Caco-2 (cell line): ENCODE measurements at regions not wholly inside any gene's neighbourhood (a gene's known extent, or its start where the extent isn't known, plus 50 kb on each side); places are given as distances from the start of the nearest gene placed in this dataset.

Experiments
- BruUV-seq: library from RNA; stranded (reverse); fragments of 400-500 nt; replicated peaks from 2 replicates; lab custom pipeline; 2021; lab: Mats Ljungman, UMichigan
- CTCF ChIA-PET: fragments of 300-600 bp; sonication (Branson Sonifier 250); formaldehyde crosslinking; loops from one replicate; lab custom pipeline; 2022; ENCODE audit warnings: antibody characterized with exemption; lab: Charles Lee
- POLR2A ChIA-PET: fragments of 300-600 bp; sonication (Branson Sonifier 250); formaldehyde crosslinking; loops from one replicate; lab custom pipeline; 2022; ENCODE audit warnings: antibody characterized with exemption; lab: Charles Lee
- DNase-seq, 2 experiments: peaks; one replicate each; pipeline versions ENCODE4 v3.0.0 to v3.0.0-alpha.2; 2020 to 2022
- H3K27me3 ChIP-seq: replicated peaks from 2 replicates; pipeline ENCODE4 v1.6.0; 2011; ENCODE audit warnings: low read length; ENCODE audit not compliant: control insufficient read depth, insufficient read depth
- H3K36me3 ChIP-seq: 2 replicates; pipeline ENCODE4 v1.5.1; 2011; ENCODE audit warnings: low read length; ENCODE audit not compliant: control insufficient read depth, insufficient read depth
- H3K4me1 ChIP-seq: fragments of 250-450 bp; sonication (Bioruptor Pico); 2 replicates; pipeline ENCODE4 v1.5.1; 2020; ENCODE audit warnings: mild to moderate bottlenecking
- H3K4me3 ChIP-seq: 2 replicates; pipeline ENCODE4 v1.5.1; 2011; ENCODE audit warnings: low read depth, mild to moderate bottlenecking, control low read depth, low read length
- H3K9me3 ChIP-seq: fragments of 250-450 bp; sonication (Bioruptor Pico); 2 replicates; pipeline ENCODE4 v1.5.1; 2020; ENCODE audit warnings: mild to moderate bottlenecking, moderate library complexity
- H3K27ac Mint-ChIP-seq: one replicate; pipeline ENCODE4 v1.8.0; 2022; ENCODE audit warnings: mixed read lengths; ENCODE audit not compliant: unreplicated experiment
- H3K27me3 Mint-ChIP-seq: one replicate; pipeline ENCODE4 v1.8.0; 2022; ENCODE audit warnings: mixed read lengths; ENCODE audit not compliant: insufficient read depth, unreplicated experiment
- H3K36me3 Mint-ChIP-seq: one replicate; pipeline ENCODE4 v1.8.0; 2022; ENCODE audit warnings: mild to moderate bottlenecking, mixed read lengths; ENCODE audit not compliant: insufficient read depth, unreplicated experiment
- H3K4me1 Mint-ChIP-seq: one replicate; pipeline ENCODE4 v1.8.0; 2022; ENCODE audit warnings: low read depth, mixed read lengths; ENCODE audit not compliant: unreplicated experiment
- H3K4me3 Mint-ChIP-seq: one replicate; pipeline ENCODE4 v1.8.0; 2022; ENCODE audit warnings: mild to moderate bottlenecking, moderate library complexity, mixed read lengths; ENCODE audit not compliant: unreplicated experiment
- H3K9me3 Mint-ChIP-seq: one replicate; pipeline ENCODE4 v1.8.0; 2022; ENCODE audit warnings: mixed read lengths; ENCODE audit not compliant: unreplicated experiment
- CTCF ChIP-seq, 2 experiments: fragments of 200-600 bp in 1 of 2; IDR thresholded peaks; 1 replicate in 1 of 2; 2 replicates in 1 of 2; pipeline versions ENCODE4 v1.5.1 to v1.8.0; 2011 to 2022; ENCODE audit warnings: antibody characterized with exemption in 1 of 2, control low read depth in 1 of 2, inconsistent platforms in 1 of 2, low read depth in 1 of 2, low read length in 1 of 2, mild to moderate bottlenecking in 1 of 2, moderate library complexity in 1 of 2; ENCODE audit not compliant: insufficient read depth in 1 of 2, severe bottlenecking in 1 of 2, unreplicated experiment in 1 of 2
- intact Hi-C: fragments of 100-400 bp; cut with micrococcal nuclease; formaldehyde crosslinking; loops from one replicate; pipeline ENCODE4 v1.10.0; 2022; ENCODE audit not compliant: unreplicated experiment

DNA sequence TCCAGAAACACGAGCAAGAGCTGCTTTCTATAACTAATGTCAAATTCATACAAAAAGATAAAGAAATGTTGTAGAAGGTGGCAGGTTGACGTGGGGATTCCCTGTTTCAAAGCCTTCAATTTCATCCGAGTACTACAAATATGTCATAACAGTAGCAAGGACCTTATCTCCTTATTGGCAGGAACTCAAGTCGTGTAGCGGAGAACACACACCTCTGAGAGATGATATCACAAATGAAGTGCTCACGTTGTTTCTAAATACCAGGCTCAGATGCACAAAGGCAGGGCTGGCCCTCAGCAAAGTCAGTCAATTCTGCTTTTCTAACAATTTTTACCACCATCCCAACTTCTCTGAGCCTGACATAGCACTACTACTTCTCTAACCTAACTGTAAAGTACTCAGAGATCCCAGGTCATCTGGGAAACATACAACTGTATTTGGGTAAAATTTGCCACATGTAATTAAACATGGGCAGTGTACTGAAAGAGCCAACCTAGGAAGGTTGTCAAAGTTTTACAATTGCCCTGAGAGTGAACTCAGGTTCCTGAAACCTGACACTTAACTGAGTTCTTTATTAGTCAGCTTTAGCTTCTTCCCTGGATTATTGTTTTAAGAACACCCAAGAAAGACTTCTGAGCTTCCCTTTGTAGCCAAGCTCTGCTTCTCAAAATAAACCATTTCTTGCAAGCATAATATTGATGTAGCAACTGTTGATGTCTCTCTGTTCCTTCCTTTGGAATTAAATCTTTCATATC is 813.7 kb upstream of the ACVR2A start:
- no TSS peak for BruUV-seq
- no peaks in the 10 kb centered on the region for H3K36me3 ChIP-seq
- no peak for DNase-seq
- 0 out of 2 replicates have a peak, but pooled peaks cover 3% of the 10 kb centered on the region for H3K9me3 ChIP-seq
- CTCF ChIA-PET, result no interaction called here
- no peak overlapping the region for H3K4me3 ChIP-seq
- H3K4me1 ChIP-seq, result peaks cover 15% of the 10 kb centered on the region
- H3K27me3 ChIP-seq, result no peaks in the 10 kb centered on the region
- H3K4me3 Mint-ChIP-seq, result no peak overlapping the region
- no peaks in the 10 kb centered on the region for H3K36me3 Mint-ChIP-seq
- H3K9me3 Mint-ChIP-seq, result peaks cover 10% of the 10 kb centered on the region
- H3K27ac Mint-ChIP-seq, result no peak overlapping the region
- TF ChIP-seq CTCF (IDR thresholded peaks at IDR 0.05; ENCODE audit: insufficient read depth in 1 of 2, low read depth in 1 of 2, low read length in 1 of 2, severe bottlenecking in 1 of 2, unreplicated experiment in 1 of 2), result no peak
- intact Hi-C loops, result no loop called here
- no peaks in the 10 kb centered on the region for H3K4me1 Mint-ChIP-seq
- POLR2A ChIA-PET, result no interaction called here
- no peaks in the 10 kb centered on the region for H3K27me3 Mint-ChIP-seq

GRCh38 chr2:147027436-147027835 is 817.4 kb upstream of the ACVR2A start:
- Mint-ChIP-seq H3K27ac (no peak overlapping the region), H3K4me3 (no peak overlapping the region), H3K9me3 (peaks cover 16% of the 10 kb centered on the region), H3K27me3 (no peaks in the 10 kb centered on the region), H3K36me3 (no peaks in the 10 kb centered on the region), H3K4me1 (no peaks in the 10 kb centered on the region)
- ChIA-PET CTCF (no interaction called here), POLR2A (no interaction called here)
- Histone ChIP-seq H3K9me3 (0 out of 2 replicates have a peak, but pooled peaks cover under 1% of the 10 kb centered on the region), H3K4me1 (peaks cover 5% of the 10 kb centered on the region; the same call in 1 of the 2 replicates), H3K4me3 (no peak overlapping the region), H3K36me3 (no peaks in the 10 kb centered on the region), H3K27me3 (no peaks in the 10 kb centered on the region)
- no TSS peak for BruUV-seq
- TF ChIP-seq CTCF (IDR thresholded peaks at IDR 0.05; ENCODE audit: insufficient read depth in 1 of 2, low read depth in 1 of 2, low read length in 1 of 2, severe bottlenecking in 1 of 2, unreplicated experiment in 1 of 2), result no peak
- DNase-seq, result no peak
- intact Hi-C loops, result no loop called here

DNA sequence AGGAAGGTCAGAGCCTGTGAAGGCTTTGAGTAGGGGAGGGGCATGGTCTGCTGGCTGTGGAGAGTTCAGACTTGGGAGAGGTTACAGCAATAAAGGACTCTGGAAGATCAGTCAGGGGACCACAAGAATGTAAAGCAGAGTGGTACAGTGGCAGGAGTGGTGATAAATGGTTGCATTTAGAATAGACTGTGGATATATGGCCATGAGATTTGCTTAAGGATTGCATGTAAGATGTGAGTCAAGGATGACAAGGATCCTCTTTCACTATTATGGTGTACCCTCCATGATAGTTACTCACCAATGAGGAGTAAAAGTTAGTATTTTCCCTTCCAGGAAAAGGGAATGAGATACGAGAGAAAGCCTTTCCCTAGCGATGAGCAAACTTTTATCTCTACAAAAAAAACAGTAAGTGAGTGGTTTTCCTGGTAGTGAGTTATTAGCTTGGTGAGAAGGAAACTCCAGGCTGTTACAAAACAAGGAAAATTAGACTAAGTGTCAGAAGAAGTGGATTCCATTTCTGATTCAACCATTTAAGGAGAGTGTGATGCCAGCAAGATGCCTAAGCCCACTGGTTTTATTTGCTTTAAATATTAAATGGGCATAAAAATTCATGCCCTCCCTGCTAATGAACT is 818.0 kb upstream of the ACVR2A start:
- H3K36me3 Mint-ChIP-seq, result no peaks in the 10 kb centered on the region
- no peaks in the 10 kb centered on the region for H3K27me3 Mint-ChIP-seq
- DNase-seq, result no peak
- ChIA-PET POLR2A (no interaction called here), CTCF (no interaction called here)
- no TSS peak for BruUV-seq
- TF ChIP-seq CTCF (IDR thresholded peaks at IDR 0.05; ENCODE audit: insufficient read depth in 1 of 2, low read depth in 1 of 2, low read length in 1 of 2, severe bottlenecking in 1 of 2, unreplicated experiment in 1 of 2), result no peak
- peaks cover 20% of the 10 kb centered on the region for H3K9me3 Mint-ChIP-seq
- intact Hi-C loops, result no loop called here
- H3K4me1 Mint-ChIP-seq, result no peaks in the 10 kb centered on the region
- no peak overlapping the region for H3K27ac Mint-ChIP-seq
- Histone ChIP-seq H3K4me1 (no peaks in the 10 kb centered on the region), H3K27me3 (no peaks in the 10 kb centered on the region), H3K4me3 (no peak overlapping the region), H3K9me3 (no peaks in the 10 kb centered on the region), H3K36me3 (no peaks in the 10 kb centered on the region)
- no peak overlapping the region for H3K4me3 Mint-ChIP-seq
